Astrocyte (in vitro differentiated cells and primary cell): ENCODE measurements at regions not wholly inside any gene's neighbourhood (a gene's known extent, or its start where the extent isn't known, plus 50 kb on each side); places are given as distances from the start of the nearest gene placed in this dataset.

Source experiments
- DNase-seq: peaks from one replicate; pipeline ENCODE4 v3.0.0-alpha.2; 2010; ENCODE audit warnings: low read depth
- FAIRE-seq: peaks from 2 replicates; lab custom pipeline; 2011; peaks lifted over from hg19 to GRCh38; lab: Jason Lieb, UNC
- H2AFZ ChIP-seq: 2 replicates; pipeline ENCODE4 v1.6.0; 2012; ENCODE audit warnings: low read depth, low read length, inconsistent platforms
- H3K27ac ChIP-seq: 2 replicates; pipeline ENCODE4 v1.5.1; 2011; ENCODE audit warnings: low read depth, low read length, inconsistent platforms
- H3K27me3 ChIP-seq: 2 replicates; pipeline ENCODE4 v1.6.0; 2011; ENCODE audit warnings: low read length, inconsistent platforms; ENCODE audit not compliant: insufficient read depth
- H3K36me3 ChIP-seq: 2 replicates; pipeline ENCODE4 v1.5.1; 2011; ENCODE audit warnings: low read length, inconsistent platforms; ENCODE audit not compliant: insufficient read depth
- H3K4me1 ChIP-seq: 2 replicates; pipeline ENCODE4 v1.5.1; 2011; ENCODE audit warnings: low read length, inconsistent platforms; ENCODE audit not compliant: insufficient read depth
- H3K4me2 ChIP-seq: 2 replicates; pipeline ENCODE4 v1.6.0; 2012; ENCODE audit warnings: low read length, inconsistent platforms
- H3K4me3 ChIP-seq: 2 replicates; pipeline ENCODE4 v1.5.1; 2011; ENCODE audit warnings: low read depth, mild to moderate bottlenecking, low read length, inconsistent platforms; ENCODE audit not compliant: insufficient read depth
- H3K79me2 ChIP-seq: 2 replicates; pipeline ENCODE4 v1.6.0; 2012; ENCODE audit warnings: mild to moderate bottlenecking, low read length, inconsistent platforms; ENCODE audit not compliant: insufficient read depth
- H3K9ac ChIP-seq: 2 replicates; pipeline ENCODE4 v1.6.0; 2012; ENCODE audit warnings: mild to moderate bottlenecking, low read length, inconsistent platforms
- H3K9me3 ChIP-seq: 2 replicates; pipeline ENCODE4 v1.5.1; 2012; ENCODE audit warnings: low read depth, mild to moderate bottlenecking, low read length, inconsistent platforms; ENCODE audit not compliant: insufficient read depth
- H4K20me1 ChIP-seq: 2 replicates; pipeline ENCODE4 v1.6.0; 2012; ENCODE audit warnings: low read length, inconsistent platforms; ENCODE audit not compliant: insufficient read depth
- H3K27ac Mint-ChIP-seq: one replicate; pipeline ENCODE4 v1.8.0; 2021; ENCODE audit warnings: mild to moderate bottlenecking, mixed read lengths; ENCODE audit not compliant: unreplicated experiment
- H3K27me3 Mint-ChIP-seq: one replicate; pipeline ENCODE4 v1.8.0; 2021; ENCODE audit warnings: low read depth, mixed read lengths; ENCODE audit not compliant: unreplicated experiment
- H3K36me3 Mint-ChIP-seq: one replicate; pipeline ENCODE4 v1.8.0; 2021; ENCODE audit warnings: low read depth, mixed read lengths; ENCODE audit not compliant: unreplicated experiment
- H3K4me1 Mint-ChIP-seq: one replicate; pipeline ENCODE4 v1.8.0; 2021; ENCODE audit warnings: low read depth, mixed read lengths; ENCODE audit not compliant: unreplicated experiment
- H3K4me3 Mint-ChIP-seq: one replicate; pipeline ENCODE4 v1.8.0; 2021; ENCODE audit warnings: mild to moderate bottlenecking, moderate library complexity, mixed read lengths; ENCODE audit not compliant: unreplicated experiment
- H3K9me3 Mint-ChIP-seq: one replicate; pipeline ENCODE4 v1.8.0; 2021; ENCODE audit warnings: mild to moderate bottlenecking, mixed read lengths; ENCODE audit not compliant: unreplicated experiment
- CTCF ChIP-seq: IDR thresholded peaks from 2 replicates; pipeline ENCODE4 v1.5.1; 2011; ENCODE audit warnings: low read depth, mild to moderate bottlenecking, inconsistent platforms, low read length, moderate library complexity; ENCODE audit not compliant: insufficient read depth
- EZH2 ChIP-seq: IDR thresholded peaks from 2 replicates; pipeline ENCODE4 v1.6.1; 2012; ENCODE audit warnings: mild to moderate bottlenecking, low read length, inconsistent platforms; ENCODE audit not compliant: insufficient read depth

- DNase-seq (no peak), FAIRE-seq (no peak)
- H3K79me2 ChIP-seq: no peaks in the 10 kb centered on the region
Measured at GRCh38 chr2:111231532-111232252, 111.0 kb downstream of the BCL2L11 start.

GRCh38 chr2:111235192-111236015 lies 114.7 kb downstream of the BCL2L11 start:
- no peak overlapping the region for H2AFZ ChIP-seq
- no peak overlapping the region for H3K4me3 Mint-ChIP-seq
- H3K79me2 ChIP-seq: no peaks in the 10 kb centered on the region
- H3K4me1 Mint-ChIP-seq: peaks cover 6% of the 10 kb centered on the region
- TF ChIP-seq EZH2 (no peak), CTCF (no peak)
- no peak overlapping the region for H3K9ac ChIP-seq
- H3K27me3 ChIP-seq: no peaks in the 10 kb centered on the region
- DNase-seq (no peak), FAIRE-seq (no peak)
- H3K4me2 ChIP-seq: no peak overlapping the region
- no peak overlapping the region for H3K4me3 ChIP-seq
- H3K27me3 Mint-ChIP-seq: no peaks in the 10 kb centered on the region
- no peaks in the 10 kb centered on the region for H3K4me1 ChIP-seq
- peaks cover 2% of the 10 kb centered on the region for H3K9me3 Mint-ChIP-seq
- peaks cover 6% of the 10 kb centered on the region for H4K20me1 ChIP-seq
- H3K36me3 Mint-ChIP-seq: peaks cover 31% of the 10 kb centered on the region
- H3K9me3 ChIP-seq: no peaks in the 10 kb centered on the region
- peaks cover 14% of the 10 kb centered on the region for H3K36me3 ChIP-seq
- no peak overlapping the region for H3K27ac Mint-ChIP-seq
- no peak overlapping the region for H3K27ac ChIP-seq

More at GRCh38 chr2:111231532-111232252, 111.0 kb downstream of the BCL2L11 start:
- Mint-ChIP-seq H3K36me3 (peaks cover 15% of the 10 kb centered on the region), H3K27me3 (no peaks in the 10 kb centered on the region), H3K4me3 (no peak overlapping the region), H3K27ac (no peak overlapping the region), H3K9me3 (peaks cover 2% of the 10 kb centered on the region), H3K4me1 (peaks cover 22% of the 10 kb centered on the region)
- H3K4me1 ChIP-seq: peaks cover 14% of the 10 kb centered on the region
- TF ChIP-seq EZH2: no peak
- TF ChIP-seq CTCF: no peak
- no peak overlapping the region for H3K27ac ChIP-seq
- H3K36me3 ChIP-seq: peaks cover 5% of the 10 kb centered on the region
- no peak overlapping the region for H3K9ac ChIP-seq
- no peak overlapping the region for H2AFZ ChIP-seq
- peaks cover 16% of the 10 kb centered on the region for H4K20me1 ChIP-seq
- no peaks in the 10 kb centered on the region for H3K27me3 ChIP-seq
- H3K4me2 ChIP-seq: no peak overlapping the region
- no peak overlapping the region for H3K4me3 ChIP-seq
- H3K9me3 ChIP-seq: no peaks in the 10 kb centered on the region
